ENCODE measurements at regions not wholly inside any gene's neighbourhood (a gene's known extent, or its start where the extent isn't known, plus 50 kb on each side); places are given as distances from the start of the nearest gene placed in this dataset.

GRCh38 chr17:14541714-14542113, 240.8 kb downstream of the HS3ST3B1 start:
- TF ChIP-seq TEAD4 (IDR thresholded peaks at IDR 0.05), result no peak
- no peak for TF ChIP-seq RAD21 (IDR thresholded peaks at IDR 0.05; ENCODE audit: low read depth)
- no peak for TF ChIP-seq MAX (IDR thresholded peaks at IDR 0.05)
- no peak for TF ChIP-seq ZBTB7A (IDR thresholded peaks at IDR 0.05; ENCODE audit: low read depth)
- TF ChIP-seq NFIC (IDR thresholded peaks at IDR 0.05), result no peak
- TF ChIP-seq TCF12 (IDR thresholded peaks at IDR 0.05; ENCODE audit: low read depth), result no peak
- no peak for TF ChIP-seq TAF1 (IDR thresholded peaks at IDR 0.05; ENCODE audit: low read depth)
- TF ChIP-seq REST (IDR thresholded peaks at IDR 0.05; ENCODE audit: low read depth), result no peak
- no peak for TF ChIP-seq USF1 (IDR thresholded peaks at IDR 0.05)
- no peak for TF ChIP-seq CREB1 (IDR thresholded peaks at IDR 0.05; ENCODE audit: low read depth)
- no peak for TF ChIP-seq EP300 (IDR thresholded peaks at IDR 0.05; ENCODE audit: borderline replicate concordance)
- TF ChIP-seq EGR1 (IDR thresholded peaks at IDR 0.05), result no peak
- no peak for TF ChIP-seq YY1 (IDR thresholded peaks at IDR 0.05; ENCODE audit: low read depth)

- TF ChIP-seq CEBPB (IDR thresholded peaks at IDR 0.05) (no peak), REST (IDR thresholded peaks at IDR 0.05; ENCODE audit: low read depth) (no peak), FOXM1 (IDR thresholded peaks at IDR 0.05; ENCODE audit: borderline replicate concordance, low read depth) (no peak), MAX (IDR thresholded peaks at IDR 0.05) (no peak)
These were observed 238.9 kb downstream of the HS3ST3B1 start for GRCh38 chr17:14539801-14540200.

- TF ChIP-seq MAX (IDR thresholded peaks at IDR 0.05), result no peak
- TF ChIP-seq EGR1 (IDR thresholded peaks at IDR 0.05), result no peak
- no peak for TF ChIP-seq YY1 (IDR thresholded peaks at IDR 0.05; ENCODE audit: low read depth)
- TF ChIP-seq RAD21 (IDR thresholded peaks at IDR 0.05; ENCODE audit: low read depth), result no peak
These were observed 224.9 kb downstream of the HS3ST3B1 start for GRCh38 chr17:14525551-14526455.

- TF ChIP-seq NFIC (IDR thresholded peaks at IDR 0.05), result no peak
- no peak for TF ChIP-seq ZBTB7A (IDR thresholded peaks at IDR 0.05; ENCODE audit: low read depth)
- TF ChIP-seq EGR1 (IDR thresholded peaks at IDR 0.05), result no peak
- TF ChIP-seq TCF12 (IDR thresholded peaks at IDR 0.05; ENCODE audit: low read depth), result no peak
- no peak for TF ChIP-seq CEBPB (IDR thresholded peaks at IDR 0.05)
These were observed 222.0 kb downstream of the HS3ST3B1 start for GRCh38 chr17:14522795-14523387.

GRCh38 chr17:14514973-14515372, 214.1 kb downstream of the HS3ST3B1 start:
- TF ChIP-seq CREB1 (IDR thresholded peaks at IDR 0.05; ENCODE audit: low read depth) (no peak), ZBTB7A (IDR thresholded peaks at IDR 0.05; ENCODE audit: low read depth) (no peak), TCF12 (IDR thresholded peaks at IDR 0.05; ENCODE audit: low read depth) (no peak), REST (IDR thresholded peaks at IDR 0.05; ENCODE audit: low read depth) (no peak), RAD21 (IDR thresholded peaks at IDR 0.05; ENCODE audit: low read depth) (no peak), USF1 (IDR thresholded peaks at IDR 0.05) (no peak), EGR1 (IDR thresholded peaks at IDR 0.05) (no peak), CEBPB (IDR thresholded peaks at IDR 0.05) (no peak), EP300 (IDR thresholded peaks at IDR 0.05; ENCODE audit: borderline replicate concordance) (no peak)

Measured in Ishikawa (cell line).